Panc1 (cell line): ENCODE measurements at regions not wholly inside any gene's neighbourhood (a gene's known extent, or its start where the extent isn't known, plus 50 kb on each side); places are given as distances from the start of the nearest gene placed in this dataset.

ENCODE experiments used
- CTCF ChIP-seq: fragments of 450-650 bp; IDR thresholded peaks from 2 replicates; pipeline ENCODE4 v1.5.1; 2017; ENCODE audit warnings: mild to moderate bottlenecking
- POLR2AphosphoS5 ChIP-seq: IDR thresholded peaks from 2 replicates; pipeline ENCODE4 v1.6.1; 2012; ENCODE audit warnings: mild to moderate bottlenecking, low read depth, low read length, moderate library complexity
- REST ChIP-seq, 2 experiments: IDR thresholded peaks; 2 replicates each; pipeline ENCODE4 v1.6.1; 2011 to 2012; ENCODE audit warnings: low read depth in 2 of 2, control low read depth in 1 of 2, low read length in 1 of 2, mild to moderate bottlenecking in 1 of 2, moderate library complexity in 1 of 2; ENCODE audit not compliant: insufficient read depth in 1 of 2
- SIN3A ChIP-seq: IDR thresholded peaks from 2 replicates; pipeline ENCODE4 v1.6.1; 2012; ENCODE audit warnings: low read depth, mild to moderate bottlenecking, low read length, moderate library complexity, borderline replicate concordance; ENCODE audit not compliant: insufficient read depth
- TCF7L2 ChIP-seq: IDR thresholded peaks from 2 replicates; pipeline ENCODE4 v1.6.1; 2011; ENCODE audit warnings: mild to moderate bottlenecking, low read depth, low read length, inconsistent platforms

GRCh38 chr1:115429241-115429640 lies 91.2 kb upstream of the NGF start:
- TF ChIP-seq CTCF (no peak), REST (IDR thresholded peaks at IDR 0.05; ENCODE audit: insufficient read depth in 1 of 2, low read depth in 2 of 2, low read length in 1 of 2) (no peak), SIN3A (no peak), TCF7L2 (no peak), POLR2AphosphoS5 (no peak)
